ENCODE measurements at regions not wholly inside any gene's neighbourhood (a gene's known extent, or its start where the extent isn't known, plus 50 kb on each side); places are given as distances from the start of the nearest gene placed in this dataset.

GRCh38 chr6:144753023-144753705 is 468.0 kb downstream of the UTRN start:
- no peak overlapping the region for H2AFZ ChIP-seq
- H3K9me2 ChIP-seq (ENCODE audit: insufficient read depth): no peaks in the 10 kb centered on the region
- H4K20me1 ChIP-seq (replicated peaks; ENCODE audit: insufficient read depth): no peaks in the 10 kb centered on the region
- TF ChIP-seq EZH2 (IDR thresholded peaks at IDR 0.05; ENCODE audit: low read depth, unreplicated experiment): no peak
- TF ChIP-seq POLR2AphosphoS5 (IDR thresholded peaks at IDR 0.05; ENCODE audit: low read depth): no peak
- TF ChIP-seq, protein P1, sequence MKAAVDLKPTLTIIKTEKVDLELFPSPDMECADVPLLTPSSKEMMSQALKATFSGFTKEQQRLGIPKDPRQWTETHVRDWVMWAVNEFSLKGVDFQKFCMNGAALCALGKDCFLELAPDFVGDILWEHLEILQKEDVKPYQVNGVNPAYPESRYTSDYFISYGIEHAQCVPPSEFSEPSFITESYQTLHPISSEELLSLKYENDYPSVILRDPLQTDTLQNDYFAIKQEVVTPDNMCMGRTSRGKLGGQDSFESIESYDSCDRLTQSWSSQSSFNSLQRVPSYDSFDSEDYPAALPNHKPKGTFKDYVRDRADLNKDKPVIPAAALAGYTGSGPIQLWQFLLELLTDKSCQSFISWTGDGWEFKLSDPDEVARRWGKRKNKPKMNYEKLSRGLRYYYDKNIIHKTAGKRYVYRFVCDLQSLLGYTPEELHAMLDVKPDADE (IDR thresholded peaks at IDR 0.05): no peak
- TF ChIP-seq CREB1 (CRISPR knock-in tag; IDR thresholded peaks at IDR 0.05; ENCODE audit: low read depth): no peak
- TF ChIP-seq EZH2phosphoT487 (IDR thresholded peaks at IDR 0.05; ENCODE audit: unreplicated experiment): no peak
- no peak for TF ChIP-seq JUNB (IDR thresholded peaks at IDR 0.05; ENCODE audit: unreplicated experiment)
- TF ChIP-seq ZNF114 (CRISPR knock-in tag; IDR thresholded peaks at IDR 0.05): no peak
- TF ChIP-seq NANOG (IDR thresholded peaks at IDR 0.05; ENCODE audit: borderline replicate concordance): no peak
- TF ChIP-seq, protein P2, sequence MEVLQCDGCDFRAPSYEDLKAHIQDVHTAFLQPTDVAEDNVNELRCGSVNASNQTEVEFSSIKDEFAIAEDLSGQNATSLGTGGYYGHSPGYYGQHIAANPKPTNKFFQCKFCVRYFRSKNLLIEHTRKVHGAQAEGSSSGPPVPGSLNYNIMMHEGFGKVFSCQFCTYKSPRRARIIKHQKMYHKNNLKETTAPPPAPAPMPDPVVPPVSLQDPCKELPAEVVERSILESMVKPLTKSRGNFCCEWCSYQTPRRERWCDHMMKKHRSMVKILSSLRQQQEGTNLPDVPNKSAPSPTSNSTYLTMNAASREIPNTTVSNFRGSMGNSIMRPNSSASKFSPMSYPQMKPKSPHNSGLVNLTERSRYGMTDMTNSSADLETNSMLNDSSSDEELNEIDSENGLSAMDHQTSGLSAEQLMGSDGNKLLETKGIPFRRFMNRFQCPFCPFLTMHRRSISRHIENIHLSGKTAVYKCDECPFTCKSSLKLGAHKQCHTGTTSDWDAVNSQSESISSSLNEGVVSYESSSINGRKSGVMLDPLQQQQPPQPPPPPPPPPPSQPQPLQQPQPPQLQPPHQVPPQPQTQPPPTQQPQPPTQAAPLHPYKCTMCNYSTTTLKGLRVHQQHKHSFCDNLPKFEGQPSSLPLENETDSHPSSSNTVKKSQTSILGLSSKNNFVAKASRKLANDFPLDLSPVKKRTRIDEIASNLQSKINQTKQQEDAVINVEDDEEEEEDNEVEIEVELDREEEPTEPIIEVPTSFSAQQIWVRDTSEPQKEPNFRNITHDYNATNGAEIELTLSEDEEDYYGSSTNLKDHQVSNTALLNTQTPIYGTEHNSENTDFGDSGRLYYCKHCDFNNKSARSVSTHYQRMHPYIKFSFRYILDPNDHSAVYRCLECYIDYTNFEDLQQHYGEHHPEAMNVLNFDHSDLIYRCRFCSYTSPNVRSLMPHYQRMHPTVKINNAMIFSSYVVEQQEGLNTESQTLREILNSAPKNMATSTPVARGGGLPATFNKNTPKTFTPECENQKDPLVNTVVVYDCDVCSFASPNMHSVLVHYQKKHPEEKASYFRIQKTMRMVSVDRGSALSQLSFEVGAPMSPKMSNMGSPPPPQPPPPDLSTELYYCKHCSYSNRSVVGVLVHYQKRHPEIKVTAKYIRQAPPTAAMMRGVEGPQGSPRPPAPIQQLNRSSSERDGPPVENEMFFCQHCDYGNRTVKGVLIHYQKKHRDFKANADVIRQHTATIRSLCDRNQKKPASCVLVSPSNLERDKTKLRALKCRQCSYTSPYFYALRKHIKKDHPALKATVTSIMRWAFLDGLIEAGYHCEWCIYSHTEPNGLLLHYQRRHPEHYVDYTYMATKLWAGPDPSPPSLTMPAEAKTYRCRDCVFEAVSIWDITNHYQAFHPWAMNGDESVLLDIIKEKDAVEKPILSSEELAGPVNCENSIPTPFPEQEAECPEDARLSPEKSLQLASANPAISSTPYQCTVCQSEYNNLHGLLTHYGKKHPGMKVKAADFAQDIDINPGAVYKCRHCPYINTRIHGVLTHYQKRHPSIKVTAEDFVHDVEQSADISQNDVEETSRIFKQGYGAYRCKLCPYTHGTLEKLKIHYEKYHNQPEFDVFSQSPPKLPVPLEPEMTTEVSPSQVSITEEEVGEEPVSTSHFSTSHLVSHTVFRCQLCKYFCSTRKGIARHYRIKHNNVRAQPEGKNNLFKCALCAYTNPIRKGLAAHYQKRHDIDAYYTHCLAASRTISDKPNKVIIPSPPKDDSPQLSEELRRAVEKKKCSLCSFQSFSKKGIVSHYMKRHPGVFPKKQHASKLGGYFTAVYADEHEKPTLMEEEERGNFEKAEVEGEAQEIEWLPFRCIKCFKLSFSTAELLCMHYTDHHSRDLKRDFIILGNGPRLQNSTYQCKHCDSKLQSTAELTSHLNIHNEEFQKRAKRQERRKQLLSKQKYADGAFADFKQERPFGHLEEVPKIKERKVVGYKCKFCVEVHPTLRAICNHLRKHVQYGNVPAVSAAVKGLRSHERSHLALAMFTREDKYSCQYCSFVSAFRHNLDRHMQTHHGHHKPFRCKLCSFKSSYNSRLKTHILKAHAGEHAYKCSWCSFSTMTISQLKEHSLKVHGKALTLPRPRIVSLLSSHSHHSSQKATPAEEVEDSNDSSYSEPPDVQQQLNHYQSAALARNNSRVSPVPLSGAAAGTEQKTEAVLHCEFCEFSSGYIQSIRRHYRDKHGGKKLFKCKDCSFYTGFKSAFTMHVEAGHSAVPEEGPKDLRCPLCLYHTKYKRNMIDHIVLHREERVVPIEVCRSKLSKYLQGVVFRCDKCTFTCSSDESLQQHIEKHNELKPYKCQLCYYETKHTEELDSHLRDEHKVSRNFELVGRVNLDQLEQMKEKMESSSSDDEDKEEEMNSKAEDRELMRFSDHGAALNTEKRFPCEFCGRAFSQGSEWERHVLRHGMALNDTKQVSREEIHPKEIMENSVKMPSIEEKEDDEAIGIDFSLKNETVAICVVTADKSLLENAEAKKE (CRISPR knock-in tag; IDR thresholded peaks at IDR 0.05): no peak
- no peak for TF ChIP-seq CTCF (conservative IDR thresholded peaks at IDR 0.05; ENCODE audit: low read depth in 2 of 2)
- TF ChIP-seq STAT1 (IDR thresholded peaks at IDR 0.05; ENCODE audit: unreplicated experiment): no peak
- TF ChIP-seq ZNF331 (CRISPR knock-in tag; IDR thresholded peaks at IDR 0.05; ENCODE audit: low read depth): no peak
- TF ChIP-seq REST (IDR thresholded peaks at IDR 0.05; ENCODE audit: unreplicated experiment): no peak
- no peaks in the 10 kb centered on the region for H3F3A ChIP-seq (replicated peaks; ENCODE audit: low read depth)
- no peaks in the 10 kb centered on the region for H3K9me3 Mint-ChIP-seq
- peaks cover 11% of the 10 kb centered on the region; the same call in 1 of the 2 replicates for H3K4me1 ChIP-seq (ENCODE audit: insufficient read depth)
- H3K4me1 Mint-ChIP-seq: peaks cover 9% of the 10 kb centered on the region; the same call in 2 of the 3 replicates
- H3K27me3 ChIP-seq (ENCODE audit: insufficient read depth): no peaks in the 10 kb centered on the region
- H3K36me3 Mint-ChIP-seq (ENCODE audit: low read depth): no peaks in the 10 kb centered on the region; the same call in 2 of the 3 replicates
- ATAC-seq: no peak
- H3K36me3 ChIP-seq (ENCODE audit: insufficient read depth): no peaks in the 10 kb centered on the region
- no peak overlapping the region for H3K4me3 Mint-ChIP-seq
- DNase-seq (ENCODE audit: low spot score): no peak
- H3K79me2 ChIP-seq (replicated peaks; ENCODE audit: insufficient read depth): no peaks in the 10 kb centered on the region
- no peaks in the 10 kb centered on the region for H3K27me3 Mint-ChIP-seq (ENCODE audit: insufficient read depth, low read depth, poor library complexity)
- H3K4me2 ChIP-seq: no peak overlapping the region
- H3K27ac Mint-ChIP-seq: no peak overlapping the region
- H3K4me3 ChIP-seq: no peak overlapping the region
- H3K27ac ChIP-seq (ENCODE audit: low read depth): no peak overlapping the region

Measured in GM23338 (cell line).